DND-41 (cell line): ENCODE measurements at regions not wholly inside any gene's neighbourhood (a gene's known extent, or its start where the extent isn't known, plus 50 kb on each side); places are given as distances from the start of the nearest gene placed in this dataset.

Experiments used
- ATAC-seq: fragments of 200-7000 bp; cut with Tn5 transposase; 3 replicates; pipeline ENCODE4 v1.9.1; 2021; ENCODE audit warnings: low read depth; ENCODE audit not compliant: insufficient read depth
- DNase-seq: peaks from one replicate; pipeline ENCODE4 v3.0.0-alpha.2; 2020
- H2AFZ ChIP-seq: 2 replicates; pipeline ENCODE4 v1.6.0; 2012; ENCODE audit warnings: low read depth, low read length
- H3K27ac ChIP-seq: 2 replicates; pipeline ENCODE4 v1.5.1; 2012; ENCODE audit warnings: low read length, inconsistent platforms
- H3K27me3 ChIP-seq: fragments of 200-600 bp; sonication (generic); 2 replicates; pipeline ENCODE4 v1.6.0; 2012; ENCODE audit warnings: low read length, mild to moderate bottlenecking, inconsistent platforms; ENCODE audit not compliant: insufficient read depth, poor library complexity
- H3K36me3 ChIP-seq: 2 replicates; pipeline ENCODE4 v1.5.1; 2012; ENCODE audit warnings: low read length, inconsistent platforms; ENCODE audit not compliant: insufficient read depth
- H3K4me1 ChIP-seq: 2 replicates; pipeline ENCODE4 v1.5.1; 2012; ENCODE audit warnings: mild to moderate bottlenecking, low read length; ENCODE audit not compliant: insufficient read depth
- H3K4me2 ChIP-seq: 2 replicates; pipeline ENCODE4 v1.6.0; 2012; ENCODE audit warnings: mild to moderate bottlenecking, moderate library complexity, low read length, inconsistent platforms; ENCODE audit not compliant: insufficient read depth
- H3K4me3 ChIP-seq, 2 experiments: fragments of 200-600 bp in 1 of 2; shearing (Covaris generic) in 1 of 2; 2 replicates each; pipeline ENCODE4 v1.5.1; 2012 to 2016; ENCODE audit warnings: inconsistent platforms in 2 of 2, low read length in 2 of 2, mild to moderate bottlenecking in 2 of 2, low read depth in 1 of 2, moderate library complexity in 1 of 2
- H3K79me2 ChIP-seq: 2 replicates; pipeline ENCODE4 v1.6.0; 2012; ENCODE audit warnings: low read length, inconsistent platforms; ENCODE audit not compliant: insufficient read depth
- H3K9ac ChIP-seq: 2 replicates; pipeline ENCODE4 v1.6.0; 2012; ENCODE audit warnings: low read depth, mild to moderate bottlenecking, inconsistent platforms, low read length, moderate library complexity
- H3K9me3 ChIP-seq: 2 replicates; pipeline ENCODE4 v1.5.1; 2012; ENCODE audit warnings: low read length, moderate library complexity, mild to moderate bottlenecking, inconsistent platforms; ENCODE audit not compliant: insufficient read depth, severe bottlenecking
- H4K20me1 ChIP-seq: 2 replicates; pipeline ENCODE4 v1.6.0; 2012; ENCODE audit warnings: low read length; ENCODE audit not compliant: insufficient read depth
- CTCF ChIP-seq: IDR thresholded peaks from 2 replicates; pipeline ENCODE4 v1.5.1; 2012; ENCODE audit warnings: borderline replicate concordance, low read length, moderate library complexity, mild to moderate bottlenecking; ENCODE audit not compliant: poor library complexity, severe bottlenecking; ENCODE audit errors: extremely low read depth
- EZH2 ChIP-seq: IDR thresholded peaks from 3 replicates; pipeline ENCODE4 v1.6.1; 2012; ENCODE audit warnings: borderline replicate concordance, low read depth, mild to moderate bottlenecking, moderate library complexity, low read length, inconsistent platforms; ENCODE audit not compliant: severe bottlenecking

DNA sequence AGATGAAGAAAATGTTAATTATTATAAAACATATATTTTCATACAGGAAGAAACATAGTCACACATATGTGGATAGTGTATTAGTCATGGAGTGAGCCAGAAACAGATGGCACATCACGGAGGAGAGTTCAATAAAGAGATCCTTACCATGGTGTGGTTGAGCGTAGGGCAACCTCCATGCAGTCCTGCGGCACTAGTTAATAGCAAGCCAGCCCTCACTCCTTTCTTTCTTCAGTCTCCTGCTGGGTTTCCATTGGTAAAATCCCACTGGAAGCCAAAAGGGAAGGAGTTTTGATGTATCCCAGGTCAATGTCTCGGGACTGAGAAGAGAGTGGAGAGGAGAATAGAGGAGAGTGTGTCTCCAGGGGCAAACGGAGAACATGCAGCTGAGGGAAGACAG, 328.1 kb downstream of the NR4A2 start:
- ATAC-seq, result no peak
- Histone ChIP-seq H3K4me2 (no peak overlapping the region), H2AFZ (no peak overlapping the region), H3K27ac (no peak overlapping the region), H3K4me3 (no peak overlapping the region), H3K79me2 (no peaks in the 10 kb centered on the region), H3K9me3 (no peaks in the 10 kb centered on the region), H3K36me3 (no peaks in the 10 kb centered on the region), H3K27me3 (no peaks in the 10 kb centered on the region), H3K9ac (no peak overlapping the region), H3K4me1 (no peaks in the 10 kb centered on the region), H4K20me1 (no peaks in the 10 kb centered on the region)
- no peak for DNase-seq
- TF ChIP-seq EZH2 (no peak), CTCF (no peak)

DNA sequence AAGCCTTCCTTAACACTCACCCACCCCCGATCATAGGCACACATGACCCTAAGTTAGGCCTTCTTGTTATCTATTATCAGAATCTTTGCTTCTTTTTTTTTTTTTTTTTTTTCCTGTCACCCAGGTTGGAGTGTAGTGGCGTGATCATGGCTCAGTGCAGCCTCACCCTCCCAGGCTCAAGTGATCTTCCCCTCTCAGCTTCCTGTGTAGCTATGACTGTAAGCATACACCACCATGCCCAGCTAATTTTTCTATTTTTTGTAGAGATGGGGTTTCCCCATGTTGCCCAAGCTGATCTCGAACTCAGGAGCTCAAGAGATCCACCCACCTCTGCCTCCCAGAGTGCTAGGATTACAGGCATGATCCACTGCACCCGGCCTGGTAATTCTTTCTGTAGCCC, 328.7 kb downstream of the NR4A2 start:
- no peaks in the 10 kb centered on the region for H3K4me1 ChIP-seq
- H3K79me2 ChIP-seq, result no peaks in the 10 kb centered on the region
- H3K27me3 ChIP-seq, result no peaks in the 10 kb centered on the region
- H3K27ac ChIP-seq, result no peak overlapping the region
- ATAC-seq (peak; percentile 42; the same call in 1 of the 3 replicates), DNase-seq (no peak)
- TF ChIP-seq CTCF (no peak), EZH2 (no peak)
- no peaks in the 10 kb centered on the region for H4K20me1 ChIP-seq
- no peak overlapping the region for H2AFZ ChIP-seq
- no peak overlapping the region for H3K4me3 ChIP-seq
- no peaks in the 10 kb centered on the region for H3K9me3 ChIP-seq
- H3K4me2 ChIP-seq, result no peak overlapping the region
- no peaks in the 10 kb centered on the region for H3K36me3 ChIP-seq
- H3K9ac ChIP-seq, result no peak overlapping the region

- H3K79me2 ChIP-seq, result no peaks in the 10 kb centered on the region
These were observed 330.7 kb downstream of the NR4A2 start for GRCh38 chr2:156001851-156002250.

More at GRCh38 chr2:156001851-156002250, 330.7 kb downstream of the NR4A2 start:
- no peak overlapping the region for H3K4me3 ChIP-seq
- H3K4me2 ChIP-seq, result no peak overlapping the region
- H3K27ac ChIP-seq, result no peak overlapping the region
- no peak overlapping the region for H2AFZ ChIP-seq
- no peak overlapping the region for H3K9ac ChIP-seq
- H3K36me3 ChIP-seq, result no peaks in the 10 kb centered on the region
- H4K20me1 ChIP-seq, result no peaks in the 10 kb centered on the region
- TF ChIP-seq CTCF (no peak), EZH2 (no peak)
- no peaks in the 10 kb centered on the region for H3K27me3 ChIP-seq
- H3K4me1 ChIP-seq, result no peaks in the 10 kb centered on the region
- DNase-seq (no peak), ATAC-seq (no peak)
- H3K9me3 ChIP-seq, result no peaks in the 10 kb centered on the region
